Lower lobe of right lung (tissue), 2 donors: ENCODE measurements at regions not wholly inside any gene's neighbourhood (a gene's known extent, or its start where the extent isn't known, plus 50 kb on each side); places are given as distances from the start of the nearest gene placed in this dataset.

Source experiments
- ATAC-seq, 2 donors: fragments of 200-7000 bp; cut with Tn5 transposase; one replicate each; pipeline ENCODE4 v1.9.1; 2020 to 2022; ENCODE audit warnings: mild to moderate bottlenecking in 2 of 2, moderate library complexity in 2 of 2
- DNase-seq: peaks from one replicate; pipeline ENCODE4 v3.0.0-alpha.2; 2020
- H3K27ac ChIP-seq: fragments of 200-600 bp; one replicate; pipeline ENCODE4 v1.8.0; 2022
- H3K27me3 ChIP-seq: fragments of 200-600 bp; one replicate; pipeline ENCODE4 v1.8.0; 2022; ENCODE audit warnings: low read depth
- H3K36me3 ChIP-seq: fragments of 200-600 bp; one replicate; pipeline ENCODE4 v1.8.0; 2022; ENCODE audit warnings: mild to moderate bottlenecking
- H3K4me1 ChIP-seq: fragments of 200-600 bp; one replicate; pipeline ENCODE4 v1.8.0; 2022
- H3K4me3 ChIP-seq: fragments of 200-600 bp; one replicate; pipeline ENCODE4 v1.8.0; 2022; ENCODE audit warnings: mild to moderate bottlenecking
- H3K9me3 ChIP-seq: fragments of 200-600 bp; one replicate; pipeline ENCODE4 v1.8.0; 2022
- CTCF ChIP-seq: fragments of 200-600 bp; IDR thresholded peaks from one replicate; pipeline ENCODE4 v1.8.0; 2022; ENCODE audit warnings: antibody characterized with exemption, mild to moderate bottlenecking
- intact Hi-C: fragments of 100-400 bp; cut with DNase I; formaldehyde crosslinking; loops from one replicate; pipeline ENCODE4 v1.11.0; 2022
- donor health status: DM: no; HTN: yes; CAD: no; lungs with severe emphysema.

DNA sequence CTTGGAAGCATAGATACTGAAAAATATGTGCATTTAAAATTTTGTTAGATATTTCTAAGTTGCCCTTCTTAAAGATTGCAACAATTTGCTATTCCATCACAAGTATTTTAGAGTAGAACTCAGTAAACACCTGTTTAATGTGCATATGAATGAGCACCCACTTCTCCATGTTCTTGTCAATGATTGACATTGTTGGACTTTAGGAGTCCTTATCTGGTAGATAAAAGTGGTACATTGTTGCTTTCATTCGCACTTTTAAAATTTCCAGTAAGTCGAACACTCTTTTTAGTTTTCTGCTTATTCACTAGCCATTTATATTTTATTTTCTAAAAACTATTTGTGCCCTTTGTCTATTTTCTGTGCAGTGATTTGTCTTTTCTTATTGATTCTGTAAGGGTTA is 478.3 kb downstream of the SOX2 start:
- no peak overlapping the region for H3K4me3 ChIP-seq
- no peaks in the 10 kb centered on the region for H3K4me1 ChIP-seq
- no peaks in the 10 kb centered on the region for H3K27me3 ChIP-seq
- no peaks in the 10 kb centered on the region for H3K9me3 ChIP-seq
- H3K27ac ChIP-seq, result no peak overlapping the region
- no peaks in the 10 kb centered on the region for H3K36me3 ChIP-seq
- DNase-seq (no peak), ATAC-seq (no peak)
- no peak for TF ChIP-seq CTCF
- intact Hi-C loops, result no loop called here

DNA sequence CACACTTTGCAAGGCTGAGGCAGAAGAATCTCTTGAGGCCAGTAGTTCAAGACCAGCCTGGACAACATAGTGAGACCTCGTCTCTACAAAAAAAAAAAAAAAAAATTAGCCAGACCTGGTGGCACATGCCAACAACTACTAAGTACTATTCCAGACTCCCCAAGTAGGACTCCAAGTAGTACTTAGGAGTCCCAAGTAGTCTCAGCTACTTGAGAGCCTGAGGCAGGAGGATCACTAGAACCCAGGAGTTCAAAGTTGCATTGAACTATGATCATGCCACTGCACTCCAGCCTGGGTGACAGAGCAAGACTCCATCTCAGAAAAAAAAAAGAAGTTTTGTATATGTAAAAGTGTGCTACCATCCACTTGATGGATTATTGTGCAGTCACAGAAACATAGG is 486.6 kb downstream of the SOX2 start:
- peak in 1 of 2 donors; percentile 59 for ATAC-seq
- intact Hi-C loops, result no loop called here

GRCh38 chr3:182201456-182202168 is 489.9 kb downstream of the SOX2 start:
- ATAC-seq (no peak), DNase-seq (no peak)
- no peaks in the 10 kb centered on the region for H3K27me3 ChIP-seq
- intact Hi-C loops, result no loop called here
- H3K36me3 ChIP-seq, result no peaks in the 10 kb centered on the region
- H3K4me1 ChIP-seq, result no peaks in the 10 kb centered on the region
- H3K27ac ChIP-seq, result no peak overlapping the region
- no peak for TF ChIP-seq CTCF
- no peak overlapping the region for H3K4me3 ChIP-seq
- H3K9me3 ChIP-seq, result no peaks in the 10 kb centered on the region

More for the DNA sequence above, 486.6 kb downstream of the SOX2 start:
- Histone ChIP-seq H3K27me3 (no peaks in the 10 kb centered on the region), H3K27ac (no peak overlapping the region), H3K36me3 (no peaks in the 10 kb centered on the region), H3K9me3 (no peaks in the 10 kb centered on the region), H3K4me3 (no peak overlapping the region), H3K4me1 (no peaks in the 10 kb centered on the region)
- no peak for TF ChIP-seq CTCF
- DNase-seq, result no peak

GRCh38 chr3:182212479-182213076 is 500.9 kb downstream of the SOX2 start:
- Histone ChIP-seq H3K4me3 (no peak overlapping the region), H3K27ac (no peak overlapping the region), H3K27me3 (no peaks in the 10 kb centered on the region), H3K4me1 (peaks cover 7% of the 10 kb centered on the region), H3K9me3 (no peaks in the 10 kb centered on the region), H3K36me3 (no peaks in the 10 kb centered on the region)
- no peak for TF ChIP-seq CTCF
- DNase-seq (no peak), ATAC-seq (peak; percentile 76 to 84)
- intact Hi-C loops, result no loop called here

DNA sequence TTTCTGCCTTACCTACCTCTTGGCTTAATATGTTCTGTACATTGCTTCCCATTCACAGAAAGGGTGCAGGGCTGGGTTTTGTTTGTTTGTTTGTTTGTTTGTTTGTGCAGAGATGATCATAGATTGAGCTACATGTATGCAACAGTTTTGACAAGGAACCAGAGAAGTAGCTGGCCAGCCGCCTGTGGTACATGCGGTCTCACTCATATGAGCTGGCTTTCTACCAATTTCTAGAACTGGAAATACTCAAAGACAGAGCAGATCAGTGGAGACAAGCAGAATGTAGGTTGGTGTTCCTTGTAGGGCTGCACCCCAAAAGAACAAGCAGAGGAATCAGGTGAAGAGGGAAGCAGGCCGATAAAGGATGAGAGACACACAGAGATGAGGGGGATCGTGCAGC is 502.7 kb downstream of the SOX2 start:
- H3K4me3 ChIP-seq, result no peak overlapping the region
- intact Hi-C loops, result no loop called here
- DNase-seq (no peak), ATAC-seq (no peak)
- H3K27ac ChIP-seq, result no peak overlapping the region
- no peaks in the 10 kb centered on the region for H3K9me3 ChIP-seq
- H3K36me3 ChIP-seq, result no peaks in the 10 kb centered on the region
- TF ChIP-seq CTCF, result no peak
- H3K27me3 ChIP-seq, result no peaks in the 10 kb centered on the region
- peaks cover 7% of the 10 kb centered on the region for H3K4me1 ChIP-seq
